VCaP (cell line): ENCODE measurements at regions not wholly inside any gene's neighbourhood (a gene's known extent, or its start where the extent isn't known, plus 50 kb on each side); places are given as distances from the start of the nearest gene placed in this dataset.

Experiments
- H3K27ac ChIP-seq: fragments of 450-650 bp; 2 replicates; pipeline ENCODE4 v1.5.1; 2017
- TF ChIP-seq, protein P1 (sequence below): fragments of 450-650 bp; conservative IDR thresholded peaks from 2 replicates; pipeline ENCODE4 v1.5.1; 2017; ENCODE audit warnings: mild to moderate bottlenecking, moderate library complexity

DNA sequence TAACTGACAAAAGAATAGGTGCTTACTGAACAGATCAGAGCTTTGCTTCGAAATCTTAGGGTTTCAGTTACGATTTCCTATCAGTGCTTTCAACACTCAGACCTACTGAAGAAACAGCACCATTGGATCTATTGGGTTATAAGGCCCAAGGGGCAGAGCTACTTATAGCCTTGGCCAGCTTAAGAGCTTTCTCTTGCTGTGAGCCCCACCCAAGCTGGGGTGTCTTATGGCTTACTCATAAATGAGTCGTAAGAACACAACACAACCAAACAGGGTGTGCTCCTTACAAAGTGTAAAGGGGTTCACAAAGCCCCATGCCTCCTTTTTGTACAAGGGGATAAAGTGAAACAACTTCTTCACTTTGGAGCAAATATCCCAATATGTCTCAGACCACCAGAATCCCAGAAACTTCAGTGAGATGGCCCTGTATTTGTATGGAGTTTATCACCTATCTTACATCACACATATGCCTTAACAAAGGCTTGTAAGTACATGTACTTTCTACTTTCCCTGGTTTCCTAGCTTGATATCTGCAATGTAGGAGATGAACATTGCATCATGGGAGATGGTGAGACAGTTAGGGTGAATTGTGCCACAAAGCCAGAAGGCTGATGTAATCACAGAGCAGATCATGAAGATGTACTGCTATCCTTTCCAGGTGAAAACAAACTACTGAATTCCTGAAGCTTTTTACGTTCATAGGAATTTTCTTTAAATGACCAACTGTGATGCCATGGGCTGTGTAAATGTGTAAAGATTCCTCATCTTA, 115.5 kb upstream of the GLI2 start:
- TF ChIP-seq, protein P1, sequence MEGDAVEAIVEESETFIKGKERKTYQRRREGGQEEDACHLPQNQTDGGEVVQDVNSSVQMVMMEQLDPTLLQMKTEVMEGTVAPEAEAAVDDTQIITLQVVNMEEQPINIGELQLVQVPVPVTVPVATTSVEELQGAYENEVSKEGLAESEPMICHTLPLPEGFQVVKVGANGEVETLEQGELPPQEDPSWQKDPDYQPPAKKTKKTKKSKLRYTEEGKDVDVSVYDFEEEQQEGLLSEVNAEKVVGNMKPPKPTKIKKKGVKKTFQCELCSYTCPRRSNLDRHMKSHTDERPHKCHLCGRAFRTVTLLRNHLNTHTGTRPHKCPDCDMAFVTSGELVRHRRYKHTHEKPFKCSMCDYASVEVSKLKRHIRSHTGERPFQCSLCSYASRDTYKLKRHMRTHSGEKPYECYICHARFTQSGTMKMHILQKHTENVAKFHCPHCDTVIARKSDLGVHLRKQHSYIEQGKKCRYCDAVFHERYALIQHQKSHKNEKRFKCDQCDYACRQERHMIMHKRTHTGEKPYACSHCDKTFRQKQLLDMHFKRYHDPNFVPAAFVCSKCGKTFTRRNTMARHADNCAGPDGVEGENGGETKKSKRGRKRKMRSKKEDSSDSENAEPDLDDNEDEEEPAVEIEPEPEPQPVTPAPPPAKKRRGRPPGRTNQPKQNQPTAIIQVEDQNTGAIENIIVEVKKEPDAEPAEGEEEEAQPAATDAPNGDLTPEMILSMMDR, result no peak
- H3K27ac ChIP-seq, result no peak overlapping the region

DNA sequence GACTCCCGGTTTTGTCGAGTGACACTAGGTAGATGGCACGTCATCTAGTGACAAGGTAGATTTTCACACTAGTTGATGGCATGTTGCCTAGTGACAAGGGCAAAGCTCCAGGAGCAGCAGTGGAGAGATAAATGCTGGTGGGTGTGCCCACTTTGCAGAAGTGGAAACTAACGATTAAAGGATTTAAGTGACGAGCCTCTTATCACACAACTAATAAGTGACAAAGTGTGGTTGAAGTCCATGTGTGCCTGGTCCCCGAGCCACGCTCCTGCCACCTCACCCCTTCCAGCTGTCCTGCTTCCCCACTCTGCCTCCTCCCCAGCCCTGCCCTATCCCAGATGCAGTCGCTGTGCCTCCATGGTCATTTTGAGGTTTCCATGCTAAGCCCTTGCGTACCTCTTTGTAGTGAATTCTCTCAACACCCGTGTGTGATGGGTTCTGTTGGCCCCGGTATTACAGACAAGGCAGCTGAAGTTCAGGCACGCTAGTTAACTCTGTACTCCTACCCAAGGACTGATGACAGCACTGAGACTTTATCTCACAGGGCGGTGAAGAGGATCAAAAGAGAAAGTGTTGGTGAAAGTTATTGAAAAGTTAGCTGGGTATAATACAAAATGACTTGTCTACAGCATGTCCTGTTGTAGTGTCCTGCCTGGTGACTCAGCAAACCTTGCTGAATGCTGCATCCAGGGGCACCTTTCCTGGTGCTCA, 113.4 kb upstream of the GLI2 start:
- H3K27ac ChIP-seq, result no peak overlapping the region
- TF ChIP-seq, protein P1, result no peak

DNA sequence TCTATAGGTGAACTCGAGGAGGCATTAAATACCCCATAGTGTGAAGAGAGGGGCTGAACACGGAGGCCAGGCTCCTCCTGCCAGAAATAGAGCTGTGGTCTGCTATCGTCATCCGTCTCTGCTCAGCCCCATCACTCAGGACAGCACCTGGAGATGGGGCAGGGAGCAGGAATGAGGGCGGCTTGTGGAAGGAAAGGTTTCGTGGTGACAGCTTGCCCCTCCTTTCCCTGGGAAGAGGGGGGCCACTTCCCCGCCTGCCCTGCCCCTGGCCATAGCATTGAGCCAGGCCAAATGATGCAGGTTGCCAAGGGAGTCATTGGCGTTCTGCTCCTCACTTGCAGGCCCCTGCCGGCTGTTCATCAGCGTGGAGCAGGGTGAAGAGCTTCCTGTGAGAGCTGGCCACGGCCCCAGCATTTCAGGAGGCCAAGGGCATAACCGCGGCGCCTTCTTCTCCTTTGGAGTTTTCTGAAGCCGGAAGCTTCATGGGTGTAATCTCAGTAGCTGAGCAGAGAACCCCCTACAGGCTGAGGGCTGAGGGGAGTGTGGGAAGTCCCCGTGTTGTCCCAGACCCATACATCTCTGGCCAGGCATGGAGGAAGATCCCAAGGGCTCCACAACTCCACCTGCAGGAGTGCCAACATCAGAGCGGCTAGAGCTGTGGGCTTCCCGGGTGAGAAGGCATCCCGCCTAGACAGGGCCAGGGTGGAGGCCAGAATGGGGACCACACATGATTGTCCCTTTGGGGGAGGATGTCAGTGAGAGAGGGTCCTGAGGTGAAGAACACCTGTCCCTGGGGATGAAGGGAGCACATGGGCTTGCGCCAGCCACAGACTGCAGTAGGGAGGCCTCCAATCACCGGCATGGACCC, 112.5 kb upstream of the GLI2 start:
- H3K27ac ChIP-seq, result no peak overlapping the region
- TF ChIP-seq, protein P1, result no peak

DNA sequence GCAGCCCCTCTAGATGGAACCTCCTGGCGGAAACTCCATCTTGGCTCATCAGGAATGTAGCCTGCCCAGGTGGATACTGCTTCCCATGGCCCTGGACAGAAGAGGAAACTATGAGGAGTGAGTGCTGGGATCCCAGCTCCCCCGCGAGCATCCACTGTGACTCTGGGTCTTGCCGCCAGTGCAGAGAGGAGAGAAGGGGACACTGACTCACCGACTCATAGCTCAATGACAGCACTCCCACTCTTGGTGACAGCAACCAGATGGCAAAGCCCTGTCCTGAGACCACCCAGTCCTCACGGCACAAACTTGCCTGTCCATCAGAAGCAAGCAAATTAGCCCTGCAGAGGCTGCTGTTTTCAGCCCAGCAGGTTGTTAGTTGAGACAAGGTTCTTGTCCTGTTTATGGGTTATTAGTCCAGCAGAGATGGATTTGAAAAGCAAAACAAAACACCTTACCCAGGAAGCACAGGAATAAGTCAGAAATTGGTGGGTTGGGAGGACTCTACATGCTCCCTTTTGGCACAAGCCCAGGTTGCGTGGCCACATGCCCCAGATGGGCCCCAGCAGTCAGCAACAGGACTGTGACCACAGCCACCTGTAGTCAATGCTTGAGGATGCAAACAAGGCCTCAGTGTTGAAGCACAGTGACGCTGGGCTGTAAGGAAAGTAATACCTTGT, 111.5 kb upstream of the GLI2 start:
- TF ChIP-seq, protein P1, result no peak
- H3K27ac ChIP-seq, result peak overlapping the region; percentile 93

DNA sequence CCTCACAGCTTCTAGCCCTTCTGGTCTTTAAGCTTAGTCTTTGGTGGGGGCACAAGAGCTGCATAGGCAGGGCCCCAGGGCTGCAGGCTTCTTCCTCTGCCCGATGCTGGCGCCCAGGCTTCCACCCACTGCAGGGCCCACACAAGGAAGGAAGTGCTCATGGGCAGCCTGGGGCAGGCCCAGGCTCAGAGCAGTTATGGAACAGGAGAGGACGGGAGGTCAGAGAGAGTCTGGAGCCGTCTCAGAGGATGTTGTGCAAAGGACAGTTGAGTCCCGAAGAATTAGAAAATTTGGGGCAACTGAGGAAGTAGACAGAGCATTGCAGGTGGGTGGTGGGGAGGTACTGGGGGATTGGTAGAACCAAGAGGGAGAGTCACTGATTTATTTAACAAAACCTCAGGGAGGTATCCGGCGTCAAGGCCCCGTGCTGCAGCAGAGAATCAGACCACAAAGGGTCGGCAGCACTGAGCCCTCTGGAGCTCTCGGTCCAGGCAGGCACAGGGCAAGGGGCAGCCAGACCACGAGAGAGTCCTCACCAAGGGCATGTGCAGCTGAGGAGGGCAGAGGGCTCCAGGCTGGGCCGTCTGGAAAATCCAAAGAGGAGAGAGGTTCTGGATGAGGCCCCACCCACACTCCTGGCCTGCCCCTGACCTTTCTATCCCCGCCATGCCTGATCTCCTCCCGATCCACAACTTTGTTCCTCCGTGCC, 110.8 kb upstream of the GLI2 start:
- H3K27ac ChIP-seq, result peak overlapping the region; percentile 93
- TF ChIP-seq, protein P1, result no peak

DNA sequence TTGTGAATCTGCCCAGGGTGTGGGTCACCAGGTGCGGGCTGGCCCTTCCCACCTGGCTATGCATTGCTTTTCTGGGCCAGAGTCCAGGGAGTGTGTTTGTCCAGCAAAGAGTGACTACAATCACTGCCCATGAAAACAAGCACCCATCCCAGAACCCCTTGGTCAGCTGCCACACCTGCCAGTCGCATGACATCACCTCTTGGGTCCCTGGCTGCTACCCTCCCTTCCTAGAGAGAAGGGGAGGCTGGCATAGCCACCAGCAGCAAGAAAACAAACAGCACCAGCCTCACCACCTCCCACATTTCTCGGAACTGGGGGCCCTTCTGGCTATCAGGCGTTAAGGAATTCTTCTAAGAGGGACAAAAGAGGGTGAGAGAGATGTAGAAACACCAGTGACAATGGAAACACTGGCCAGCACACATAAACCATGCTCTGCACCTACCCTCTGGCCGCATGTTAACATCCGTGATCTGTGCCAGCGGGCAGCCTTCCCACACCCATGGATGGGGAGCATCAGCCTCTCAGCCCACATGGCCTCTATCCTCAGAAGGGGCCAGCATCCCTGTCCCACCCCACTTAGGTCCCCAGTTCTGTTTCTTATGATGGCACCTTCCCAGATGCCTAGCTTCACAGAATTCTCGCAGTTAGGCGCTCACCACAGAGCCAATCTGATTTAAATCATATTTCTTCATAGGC, 109.7 kb upstream of the GLI2 start:
- peak overlapping the region; percentile 93 for H3K27ac ChIP-seq
- TF ChIP-seq, protein P1, result no peak
